WERI-Rb-1 (cell line): ENCODE measurements at regions not wholly inside any gene's neighbourhood (a gene's known extent, or its start where the extent isn't known, plus 50 kb on each side); places are given as distances from the start of the nearest gene placed in this dataset.

Experiments used
- DNase-seq: peaks from one replicate; pipeline ENCODE4 v3.0.0-alpha.2; 2020
- H3K27ac ChIP-seq: fragments of 250-450 bp; sonication (Bioruptor Pico); 2 replicates; pipeline ENCODE4 v1.5.1; 2020; ENCODE audit warnings: mild to moderate bottlenecking, moderate library complexity
- H3K27me3 ChIP-seq: fragments of 250-450 bp; sonication (Bioruptor Pico); 2 replicates; pipeline ENCODE4 v1.5.1; 2021; ENCODE audit warnings: mild to moderate bottlenecking, low read depth, moderate library complexity; ENCODE audit not compliant: insufficient read depth, severe bottlenecking
- H3K36me3 ChIP-seq: fragments of 250-450 bp; sonication (Bioruptor Pico); 2 replicates; pipeline ENCODE4 v1.5.1; 2020; ENCODE audit warnings: mild to moderate bottlenecking, moderate library complexity
- H3K4me3 ChIP-seq: 2 replicates; pipeline ENCODE4 v1.5.1; 2011; ENCODE audit warnings: low read depth, mild to moderate bottlenecking, control low read depth, low read length
- H3K9me3 ChIP-seq: fragments of 250-450 bp; sonication (Bioruptor Pico); 2 replicates; pipeline ENCODE4 v1.5.1; 2021; ENCODE audit warnings: mild to moderate bottlenecking, moderate library complexity; ENCODE audit not compliant: severe bottlenecking
- CTCF ChIP-seq: IDR thresholded peaks from 2 replicates; pipeline ENCODE4 v1.5.1; 2011; ENCODE audit warnings: low read depth, mild to moderate bottlenecking, control low read depth, inconsistent platforms, low read length

DNA sequence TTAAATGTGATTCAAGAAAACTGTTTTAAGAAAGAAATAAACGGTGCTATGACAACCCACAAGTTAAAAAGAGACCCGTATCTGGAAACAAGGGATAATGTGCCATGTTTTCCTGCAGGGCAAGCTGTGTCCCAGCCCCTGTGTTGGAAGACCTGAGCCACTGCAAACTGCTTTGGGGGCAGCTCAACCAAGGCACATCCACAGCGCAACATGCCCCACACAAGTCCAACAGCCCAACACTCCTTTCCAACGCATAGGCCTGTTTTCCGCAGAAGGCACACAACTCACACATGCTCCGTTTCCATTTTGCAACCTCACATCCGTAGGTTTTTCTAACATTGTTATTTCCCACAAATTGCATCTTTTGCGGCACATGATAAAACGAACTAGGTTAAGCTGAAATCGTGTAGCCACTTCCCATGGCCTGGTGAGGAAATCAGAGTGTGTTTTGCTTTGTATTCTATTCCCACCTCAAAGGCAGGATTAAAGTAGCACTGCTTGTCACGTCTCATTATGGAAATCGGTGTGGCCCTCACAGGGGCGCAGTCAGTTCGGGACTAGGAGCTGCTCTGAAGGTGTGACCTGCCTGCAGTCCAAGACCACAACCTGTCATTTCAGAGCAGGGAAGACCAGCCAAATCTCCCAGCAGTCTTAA lies 50.5 kb upstream of the ZNF516 start:
- Histone ChIP-seq H3K4me3 (no peak overlapping the region), H3K27ac (no peak overlapping the region), H3K36me3 (no peaks in the 10 kb centered on the region), H3K9me3 (no peaks in the 10 kb centered on the region), H3K27me3 (no peaks in the 10 kb centered on the region)
- DNase-seq: no peak
- no peak for TF ChIP-seq CTCF

- Histone ChIP-seq H3K27me3 (no peaks in the 10 kb centered on the region), H3K9me3 (no peaks in the 10 kb centered on the region), H3K27ac (no peak overlapping the region), H3K36me3 (no peaks in the 10 kb centered on the region), H3K4me3 (no peak overlapping the region)
- no peak for DNase-seq
- TF ChIP-seq CTCF: no peak
Observed at GRCh38 chr18:76544511-76545345, 49.7 kb upstream of the ZNF516 start.
